AG04449 (cell line): ENCODE measurements at regions not wholly inside any gene's neighbourhood (a gene's known extent, or its start where the extent isn't known, plus 50 kb on each side); places are given as distances from the start of the nearest gene placed in this dataset.

Experiments
- CTCF ChIA-PET: fragments of 350-600 bp; formaldehyde crosslinking; extraction: SDS; loops from one replicate; lab custom pipeline; 2021; ENCODE audit warnings: antibody characterized with exemption; lab: Yijun Ruan, JAX
- POLR2A ChIA-PET: fragments of 400-600, 350-600 bp; formaldehyde crosslinking; extraction: SDS; loops from one replicate; lab custom pipeline; 2020; ENCODE audit warnings: antibody characterized with exemption, inconsistent platforms; lab: Yijun Ruan, JAX
- DNase-seq: peaks from one replicate; pipeline ENCODE4 v3.0.0-alpha.2; 2010; ENCODE audit warnings: low read depth, low spot score
- H3K4me3 ChIP-seq: 2 replicates; pipeline ENCODE4 v1.5.1; 2011; ENCODE audit warnings: low read depth, mild to moderate bottlenecking, control low read depth, low read length
- CTCF ChIP-seq: IDR thresholded peaks from one replicate; pipeline ENCODE4 v1.5.1; 2011; ENCODE audit warnings: mild to moderate bottlenecking, moderate library complexity, low read length, control low read depth, inconsistent platforms; ENCODE audit not compliant: insufficient read depth; ENCODE audit errors: missing control alignments

- ChIA-PET CTCF (no interaction called here), POLR2A (no interaction called here)
- no peak for TF ChIP-seq CTCF
- DNase-seq: peak; percentile 44
- no peak overlapping the region for H3K4me3 ChIP-seq
Observed at GRCh38 chr1:79100385-79100784, 93.9 kb upstream of the ADGRL4 start.

- ChIA-PET CTCF (no interaction called here), POLR2A (no interaction called here)
- no peak overlapping the region for H3K4me3 ChIP-seq
- no peak for DNase-seq
- no peak for TF ChIP-seq CTCF
Observed at GRCh38 chr1:79090985-79091384, 84.5 kb upstream of the ADGRL4 start.

GRCh38 chr1:79089946-79090345, 83.4 kb upstream of the ADGRL4 start:
- H3K4me3 ChIP-seq: no peak overlapping the region
- TF ChIP-seq CTCF: no peak
- ChIA-PET POLR2A (no interaction called here), CTCF (no interaction called here)
- no peak for DNase-seq

GRCh38 chr1:79082233-79082632, 75.7 kb upstream of the ADGRL4 start:
- CTCF ChIA-PET: no interaction called here
- POLR2A ChIA-PET: no interaction called here
- TF ChIP-seq CTCF: no peak
- no peak overlapping the region for H3K4me3 ChIP-seq
- no peak for DNase-seq

GRCh38 chr1:79079770-79080169, 73.2 kb upstream of the ADGRL4 start:
- DNase-seq: peak; percentile 40
- ChIA-PET CTCF (no interaction called here), POLR2A (no interaction called here)
- no peak for TF ChIP-seq CTCF
- no peak overlapping the region for H3K4me3 ChIP-seq

GRCh38 chr1:79074975-79075374, 68.4 kb upstream of the ADGRL4 start:
- no peak for DNase-seq
- no peak for TF ChIP-seq CTCF
- ChIA-PET CTCF (no interaction called here), POLR2A (no interaction called here)
- H3K4me3 ChIP-seq: no peak overlapping the region

- TF ChIP-seq CTCF: no peak
- no peak overlapping the region for H3K4me3 ChIP-seq
- no peak for DNase-seq
- CTCF ChIA-PET: interaction anchor here (1.0 kb wide), 1 partner anchor 12 kb away, joined by 3 read pairs; no protein-coding TSS in a partner anchor
- POLR2A ChIA-PET: no interaction called here
Observed at GRCh38 chr1:79069828-79070227, 63.3 kb upstream of the ADGRL4 start.
